Skeletal muscle satellite cell (primary cell): ENCODE measurements at regions not wholly inside any gene's neighbourhood (a gene's known extent, or its start where the extent isn't known, plus 50 kb on each side); places are given as distances from the start of the nearest gene placed in this dataset. TPM values are rescaled to one million over a fixed set of nuclear protein-coding genes. Genes with fewer than 3 reads are reported as not detected.

Experiments used
- H3K27me3 ChIP-seq: 2 replicates; pipeline ENCODE4 v1.7.0; 2013; ENCODE audit warnings: low read length; ENCODE audit not compliant: control insufficient read depth, insufficient read depth
- H3K36me3 ChIP-seq: 2 replicates; pipeline ENCODE4 v1.7.0; 2013; ENCODE audit warnings: mild to moderate bottlenecking, control low read depth, low read length; ENCODE audit not compliant: insufficient read depth
- H3K4me1 ChIP-seq: 2 replicates; pipeline ENCODE4 v1.7.0; 2013; ENCODE audit warnings: low read length; ENCODE audit not compliant: control insufficient read depth, insufficient read depth
- H3K4me2 ChIP-seq: 2 replicates; pipeline ENCODE4 v1.7.0; 2013; ENCODE audit warnings: mild to moderate bottlenecking, low read length
- H3K4me3 ChIP-seq: 2 replicates; pipeline ENCODE4 v1.7.0; 2013; ENCODE audit warnings: low read length
- H3K9ac ChIP-seq: 2 replicates; pipeline ENCODE4 v1.7.0; 2013; ENCODE audit warnings: mild to moderate bottlenecking, low read depth, low read length, moderate library complexity
- H3K9me3 ChIP-seq: replicated peaks from 2 replicates; pipeline ENCODE4 v1.7.0; 2013; ENCODE audit warnings: mild to moderate bottlenecking, control low read depth, low read length
- small RNA-seq: library from RNA; depleted of rRNA; stranded (forward); fragments of <200 nt; gene quantifications from one replicate; pipeline ENCODE3, GENCODE V24; 2012

DNA sequence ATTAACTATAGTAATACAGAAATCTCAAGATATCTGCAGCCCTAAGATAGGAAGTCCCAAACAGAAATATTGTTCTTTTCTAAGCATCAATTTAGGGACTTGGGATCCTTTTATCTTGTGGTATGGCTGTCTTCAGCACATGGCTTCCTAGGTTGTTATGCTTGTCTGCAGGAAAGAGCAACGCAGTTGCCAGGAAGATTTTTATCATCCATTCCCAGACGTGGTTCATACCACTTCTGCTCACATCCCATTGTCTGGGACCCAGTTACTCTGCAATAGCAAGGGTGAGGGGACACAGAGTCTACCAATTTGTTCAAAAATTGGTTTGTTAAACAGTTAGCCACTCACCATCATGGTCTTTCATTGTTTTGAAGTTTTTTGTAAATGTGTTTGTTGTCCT, 85.6 kb upstream of the RXFP2 start:
- no peak overlapping the region for H3K4me3 ChIP-seq
- no peaks in the 10 kb centered on the region for H3K27me3 ChIP-seq
- no peaks in the 10 kb centered on the region for H3K36me3 ChIP-seq
- no peak overlapping the region for H3K9ac ChIP-seq
- H3K9me3 ChIP-seq: no peaks in the 10 kb centered on the region
- no peak overlapping the region for H3K4me2 ChIP-seq
- H3K4me1 ChIP-seq: no peaks in the 10 kb centered on the region

DNA sequence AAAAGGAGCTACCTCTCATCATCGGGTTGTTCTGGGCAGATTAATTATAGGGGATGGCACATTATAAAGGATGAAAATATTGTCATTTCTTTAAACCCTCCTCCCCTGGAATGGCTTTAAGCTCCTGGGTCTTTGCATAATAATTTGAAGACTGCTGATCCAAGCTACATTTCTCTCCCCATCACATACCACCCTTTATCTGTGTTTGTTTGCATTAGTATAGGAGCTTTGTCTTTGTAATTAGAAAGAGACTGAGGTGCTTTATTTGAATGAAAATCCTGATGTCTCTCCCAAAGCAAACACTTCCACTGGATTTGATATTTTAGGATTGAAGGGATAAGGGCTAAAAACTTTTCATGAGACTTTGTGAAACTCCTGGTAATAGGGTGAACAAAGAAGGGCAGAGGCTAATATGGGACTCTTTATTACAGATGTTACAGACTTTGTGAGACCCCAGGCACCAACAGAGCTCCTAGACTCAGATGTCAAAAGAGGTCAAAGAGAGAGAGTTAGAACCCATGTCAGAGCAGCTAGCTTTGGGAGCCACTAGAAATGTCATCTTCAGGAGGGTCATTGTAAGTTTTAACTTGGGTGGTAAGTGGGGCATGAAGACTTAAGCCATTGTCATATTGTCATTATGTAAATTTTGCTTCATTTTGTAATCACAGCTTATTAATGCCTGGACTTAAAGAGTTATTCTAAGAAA, 75.3 kb upstream of the RXFP2 start:
- Histone ChIP-seq H3K9ac (no peak overlapping the region), H3K36me3 (no peaks in the 10 kb centered on the region), H3K27me3 (no peaks in the 10 kb centered on the region), H3K4me3 (no peak overlapping the region), H3K4me1 (no peaks in the 10 kb centered on the region), H3K9me3 (no peaks in the 10 kb centered on the region), H3K4me2 (no peak overlapping the region)

DNA sequence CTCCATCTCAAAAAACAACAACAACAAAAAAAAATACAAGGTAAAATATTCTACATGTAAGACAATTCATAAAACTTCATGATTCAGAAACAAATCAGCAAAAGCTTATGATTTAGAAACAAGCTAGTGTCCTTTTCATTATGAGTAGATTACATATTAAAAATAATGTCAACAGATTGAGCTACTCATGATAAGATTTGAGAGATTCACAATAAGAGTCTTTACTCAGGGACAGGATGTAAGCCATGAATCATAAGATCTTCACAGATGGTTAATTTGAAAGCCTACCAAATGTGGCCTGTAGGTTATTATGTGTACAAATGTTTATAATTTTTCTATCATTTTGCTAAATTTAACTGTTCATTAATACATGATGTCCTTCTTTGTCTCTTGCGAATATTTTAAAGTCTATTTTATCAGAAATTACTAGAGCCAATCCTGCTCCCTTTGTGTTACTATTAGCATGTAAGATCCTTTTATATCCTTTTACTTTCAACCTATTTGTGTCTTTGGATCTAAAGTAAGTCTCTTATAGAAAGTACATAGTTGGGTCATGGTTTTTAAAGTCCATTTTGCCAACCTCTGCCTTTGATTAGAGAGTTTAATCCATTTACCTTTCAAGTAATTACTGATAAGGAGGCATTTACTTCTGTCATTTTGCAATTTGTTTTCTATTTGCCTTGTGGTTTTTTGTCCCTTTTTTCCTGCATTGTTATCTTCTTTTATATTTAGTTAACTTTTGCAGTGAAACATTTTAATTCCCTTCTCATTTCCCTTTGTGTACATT, 68.3 kb upstream of the RXFP2 start:
- Histone ChIP-seq H3K4me2 (no peak overlapping the region), H3K36me3 (no peaks in the 10 kb centered on the region), H3K9me3 (no peaks in the 10 kb centered on the region), H3K27me3 (no peaks in the 10 kb centered on the region), H3K9ac (no peak overlapping the region), H3K4me1 (peaks cover 18% of the 10 kb centered on the region), H3K4me3 (no peak overlapping the region)

GRCh38 chr13:31674051-31674450, 65.3 kb upstream of the RXFP2 start:
- Histone ChIP-seq H3K4me1 (peaks cover 18% of the 10 kb centered on the region), H3K27me3 (no peaks in the 10 kb centered on the region), H3K36me3 (no peaks in the 10 kb centered on the region), H3K9ac (no peak overlapping the region), H3K9me3 (no peaks in the 10 kb centered on the region), H3K4me2 (no peak overlapping the region), H3K4me3 (no peak overlapping the region)

DNA sequence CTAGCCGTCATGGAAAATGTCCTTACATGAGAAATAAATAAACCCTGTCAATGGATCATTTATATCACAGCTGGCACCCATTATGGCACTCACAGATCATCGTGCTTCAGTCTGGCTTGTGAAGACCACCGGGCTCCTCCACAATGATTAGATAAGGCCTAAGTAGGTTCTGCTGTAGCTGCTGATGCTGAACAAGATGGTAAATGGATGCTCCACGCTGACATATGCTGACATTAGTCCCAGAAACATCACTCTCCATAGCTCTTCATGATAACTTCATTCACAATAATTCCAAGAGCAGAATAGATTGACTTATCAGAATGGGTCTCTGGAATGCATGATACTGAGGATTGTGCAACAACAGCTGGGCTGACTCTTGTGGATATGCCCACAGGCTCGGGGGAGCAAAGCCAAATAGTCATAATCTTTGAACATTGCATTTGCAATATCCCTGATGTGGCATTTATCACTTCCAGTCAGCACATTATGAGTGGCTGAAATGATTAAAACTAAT, 63.8 kb upstream of the RXFP2 start:
- no peak overlapping the region for H3K4me2 ChIP-seq
- no peak overlapping the region for H3K9ac ChIP-seq
- H3K4me3 ChIP-seq: no peak overlapping the region
- no peaks in the 10 kb centered on the region for H3K36me3 ChIP-seq
- H3K9me3 ChIP-seq: no peaks in the 10 kb centered on the region
- peaks cover 18% of the 10 kb centered on the region for H3K4me1 ChIP-seq
- H3K27me3 ChIP-seq: no peaks in the 10 kb centered on the region

- H3K4me2 ChIP-seq: no peak overlapping the region
- H3K36me3 ChIP-seq: no peaks in the 10 kb centered on the region
- no peaks in the 10 kb centered on the region for H3K27me3 ChIP-seq
- H3K4me3 ChIP-seq: no peak overlapping the region
- H3K4me1 ChIP-seq: no peaks in the 10 kb centered on the region
- peaks cover 5% of the 10 kb centered on the region for H3K9me3 ChIP-seq
- H3K9ac ChIP-seq: no peak overlapping the region
These were observed 58.2 kb upstream of the RXFP2 start for GRCh38 chr13:31681133-31681532.

GRCh38 chr13:31684466-31684865, 54.9 kb upstream of the RXFP2 start:
- H3K27me3 ChIP-seq: peaks cover 10% of the 10 kb centered on the region
- no peak overlapping the region for H3K4me3 ChIP-seq
- H3K4me1 ChIP-seq: no peaks in the 10 kb centered on the region
- H3K4me2 ChIP-seq: no peak overlapping the region
- no peaks in the 10 kb centered on the region for H3K36me3 ChIP-seq
- H3K9me3 ChIP-seq: peaks cover 5% of the 10 kb centered on the region
- no peak overlapping the region for H3K9ac ChIP-seq

DNA sequence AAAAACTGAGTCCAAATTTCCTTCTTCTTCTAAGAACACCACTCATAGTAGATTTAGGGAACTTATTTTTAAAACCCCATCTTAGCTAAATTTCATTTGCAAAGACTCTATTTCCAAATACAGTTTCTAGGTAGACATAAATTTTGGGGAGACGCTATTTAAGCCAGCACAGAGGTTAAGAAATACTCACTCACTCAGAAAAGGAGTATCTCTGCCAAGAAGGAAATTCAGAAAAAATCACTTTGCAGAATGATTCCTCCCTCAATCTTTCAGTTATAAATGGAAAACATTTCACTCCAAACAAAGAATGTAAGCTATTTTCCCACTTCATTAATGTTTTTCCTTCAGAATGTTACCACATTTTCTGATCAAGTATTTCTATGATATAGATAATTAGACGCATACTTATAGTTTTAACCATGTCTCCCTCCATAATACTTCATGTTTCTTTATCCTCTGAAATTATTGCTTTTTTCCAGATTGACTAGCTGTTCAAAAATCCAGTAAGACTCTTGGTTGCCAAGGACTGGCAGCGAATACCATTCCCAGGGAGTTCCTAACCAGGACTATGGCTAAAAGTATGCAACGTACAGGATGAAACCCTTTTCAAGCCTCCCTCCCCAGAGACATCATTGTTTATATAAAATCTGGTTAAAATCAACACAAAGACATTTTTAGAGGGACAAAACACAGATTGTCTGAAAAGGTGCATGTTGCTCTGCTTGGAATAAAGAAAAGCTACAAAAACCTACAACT, 52.5 kb upstream of the RXFP2 start:
- Histone ChIP-seq H3K9me3 (peaks cover 5% of the 10 kb centered on the region), H3K27me3 (peaks cover 10% of the 10 kb centered on the region), H3K4me1 (no peaks in the 10 kb centered on the region), H3K36me3 (no peaks in the 10 kb centered on the region), H3K4me2 (no peak overlapping the region), H3K9ac (no peak overlapping the region), H3K4me3 (no peak overlapping the region)

Small RNAs in the stretch of these regions (small RNA-seq; reads per million reads assigned to genes)
- not detected for gene AL161616.1
